Retina (tissue), 1 donor: ENCODE measurements at regions not wholly inside any gene's neighbourhood (a gene's known extent, or its start where the extent isn't known, plus 50 kb on each side); places are given as distances from the start of the nearest gene placed in this dataset.

ENCODE experiments used
- DNase-seq: peaks from one replicate; pipeline ENCODE4 v3.0.0-alpha.2; 2016

DNA sequence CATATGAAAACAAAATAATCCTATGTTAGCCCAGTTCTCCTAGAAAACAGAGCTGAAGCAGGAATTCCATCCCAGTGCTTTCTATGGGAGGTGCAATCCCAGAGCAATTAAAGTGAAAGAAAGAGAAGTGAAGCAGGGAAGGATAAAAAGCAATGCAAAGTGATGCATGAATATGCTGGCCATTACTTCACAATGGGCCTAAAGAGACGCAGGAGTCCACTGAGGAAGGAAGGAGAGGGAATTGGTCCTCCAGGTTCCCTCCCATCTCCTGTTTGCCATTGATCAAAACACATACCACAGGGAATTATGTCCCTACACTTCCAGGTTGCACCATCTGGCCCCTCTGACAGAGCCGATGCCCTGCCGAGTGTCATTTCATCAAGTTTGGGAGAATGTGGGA, 392.2 kb upstream of the NFE2L3 start:
- no peak for DNase-seq

DNA sequence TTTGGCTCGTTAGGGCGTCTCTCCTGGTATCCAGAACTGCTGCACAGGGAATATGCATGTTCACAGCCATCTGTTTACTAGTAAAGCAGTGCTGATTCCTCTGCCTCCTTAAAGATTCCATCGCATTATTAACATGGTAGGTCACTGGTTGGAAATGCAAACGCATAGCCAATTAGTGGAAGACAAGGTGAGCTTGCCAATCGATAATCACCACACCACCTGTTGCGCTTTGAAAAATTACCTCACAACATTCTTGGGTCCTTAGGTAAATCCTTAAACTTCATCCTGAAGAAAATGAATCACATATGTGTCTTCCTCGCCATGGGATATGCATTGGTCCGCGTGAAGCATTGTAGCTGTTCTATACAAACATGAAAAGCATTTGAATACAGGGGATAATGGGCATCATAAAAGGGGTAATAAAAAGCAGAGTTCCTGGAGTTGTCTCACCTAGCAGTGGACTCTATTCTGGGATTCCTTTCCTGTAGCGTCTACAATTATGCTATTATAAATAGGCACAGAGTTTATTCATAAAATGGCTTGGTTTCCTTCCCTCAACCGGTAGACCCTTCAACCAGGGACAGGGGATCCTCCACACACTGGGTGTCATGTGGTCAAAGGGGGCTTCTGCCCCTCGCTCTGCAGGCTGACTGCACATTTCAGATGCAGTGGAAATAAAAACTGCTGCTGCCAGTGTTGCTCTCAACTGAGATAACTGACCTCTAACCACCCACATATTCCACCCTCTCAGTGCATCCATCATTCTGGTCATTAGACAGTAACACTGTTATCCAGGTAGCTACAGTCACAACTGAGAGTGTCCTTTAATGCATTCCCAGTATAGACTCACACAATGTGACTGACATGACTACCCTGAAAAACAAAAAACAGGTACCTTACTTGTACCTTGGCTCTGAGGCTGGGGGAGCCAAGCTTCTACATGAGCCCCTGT, 389.2 kb upstream of the NFE2L3 start:
- DNase-seq, result no peak

DNA sequence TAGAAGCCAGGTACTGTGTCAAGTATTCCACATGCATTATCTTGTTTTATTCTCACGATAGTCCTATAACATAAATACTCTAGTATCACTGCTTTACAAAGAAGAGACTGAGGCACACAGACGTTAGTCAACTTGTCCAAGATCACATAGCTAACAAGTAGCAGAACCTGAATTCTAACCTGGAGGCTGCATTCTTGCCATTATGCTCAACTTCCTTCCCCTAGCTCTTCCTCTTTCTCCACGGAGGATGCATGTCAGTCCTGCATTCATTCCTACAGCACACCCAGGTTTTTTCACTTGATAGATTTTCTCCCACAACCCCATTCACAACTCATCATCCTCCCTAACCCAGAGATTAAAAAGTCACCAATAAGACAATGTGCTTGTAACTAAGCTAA, 388.5 kb upstream of the NFE2L3 start:
- no peak for DNase-seq

DNA sequence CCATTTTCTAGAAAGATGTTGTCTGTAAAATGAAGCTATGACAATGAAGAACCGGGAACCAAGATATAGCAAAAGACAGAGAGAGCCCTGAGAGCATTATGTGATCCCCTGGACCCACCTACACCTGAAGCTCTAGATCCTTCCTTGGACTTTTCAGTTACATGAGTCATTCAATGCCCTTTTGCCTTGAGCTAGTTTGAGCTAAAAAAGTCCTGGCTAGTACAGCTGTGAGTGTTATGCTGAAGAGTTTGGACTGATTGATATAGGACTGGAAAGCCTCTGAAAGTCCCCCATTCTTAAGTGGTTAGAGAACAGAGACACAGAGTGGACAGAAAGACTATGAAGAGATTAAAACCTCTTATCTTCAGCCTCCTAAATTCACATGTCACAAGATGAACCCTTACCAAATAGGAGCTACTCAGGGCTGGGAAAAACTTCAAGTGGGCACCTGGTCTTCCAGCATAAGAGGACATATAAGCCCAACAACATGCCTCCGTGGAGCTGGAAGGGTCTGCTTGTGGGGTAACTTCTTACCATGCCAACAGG, 386.8 kb upstream of the NFE2L3 start:
- no peak for DNase-seq

DNA sequence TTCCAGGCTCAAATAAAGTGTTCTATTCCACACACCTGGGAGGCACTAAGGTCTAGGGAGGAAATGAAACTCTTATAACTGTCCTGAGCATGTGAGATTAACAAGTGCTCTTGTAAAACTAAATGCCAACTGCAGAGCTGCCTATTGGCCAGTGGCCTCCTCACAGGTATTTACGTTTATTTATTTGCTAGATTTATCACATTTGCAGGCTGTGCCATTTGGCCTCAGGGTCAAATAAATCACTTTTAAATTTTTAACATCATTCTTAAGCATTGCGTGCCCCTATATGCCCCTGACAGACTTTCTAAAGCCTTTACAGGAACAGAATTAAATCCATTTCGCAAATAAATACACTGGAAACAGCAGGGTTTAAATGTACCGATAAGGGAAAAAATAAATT, 381.8 kb upstream of the NFE2L3 start:
- no peak for DNase-seq

DNA sequence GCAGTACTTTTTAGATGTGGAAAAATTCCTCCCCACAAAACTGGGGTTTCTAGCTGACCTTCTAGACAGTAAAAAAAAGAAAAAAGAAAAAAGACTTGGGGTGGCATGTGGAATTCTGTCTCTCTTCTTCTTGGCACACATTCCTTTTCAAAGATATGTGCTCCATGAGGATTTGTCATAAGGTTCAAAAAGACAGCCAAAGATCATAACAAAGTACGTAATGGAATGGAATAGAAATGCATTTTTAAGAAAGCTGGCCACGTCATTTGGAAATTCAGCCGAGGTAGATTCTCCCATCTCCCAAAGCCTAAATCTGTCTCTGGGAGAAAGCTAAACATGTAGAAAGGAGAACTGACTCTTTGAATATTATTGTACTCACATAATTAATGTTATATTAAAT, 381.3 kb upstream of the NFE2L3 start:
- no peak for DNase-seq

DNA sequence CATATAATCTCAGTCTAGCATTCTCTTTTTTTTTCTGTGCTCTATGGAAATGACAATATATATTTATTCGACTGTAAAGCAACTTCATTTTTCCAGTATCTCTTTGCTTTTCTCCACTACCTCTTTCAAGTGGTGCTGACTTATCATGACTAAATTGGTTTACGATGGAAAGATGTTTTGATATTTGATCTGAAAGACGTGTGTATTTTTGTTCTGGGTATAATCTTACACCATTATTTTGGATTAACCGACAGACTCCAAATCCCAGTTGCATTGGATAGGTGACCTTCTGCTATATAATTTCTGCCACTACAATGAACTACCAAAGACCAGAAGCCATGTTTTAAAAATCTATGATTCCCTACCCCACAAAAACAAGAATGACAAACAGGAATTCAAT, 380.5 kb upstream of the NFE2L3 start:
- DNase-seq, result no peak

DNA sequence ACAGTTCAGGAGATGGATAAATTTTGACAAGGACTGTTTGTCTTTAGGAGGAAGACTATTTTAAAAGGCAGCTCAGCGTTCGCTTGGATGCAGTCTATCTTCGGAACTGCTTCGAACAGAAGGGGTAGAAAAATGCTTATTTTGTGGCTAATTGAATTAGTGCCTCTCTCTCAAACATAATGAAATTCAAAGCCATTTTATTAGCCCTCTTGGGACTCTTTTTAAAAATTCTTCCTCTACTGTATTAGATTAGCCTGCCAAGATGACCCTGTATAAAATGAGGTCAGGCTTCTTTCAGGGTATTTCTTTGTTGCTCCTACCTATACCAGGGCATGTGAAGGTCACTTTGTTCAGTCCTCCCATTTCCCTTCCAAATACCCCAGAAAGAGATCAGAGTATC, 379.2 kb upstream of the NFE2L3 start:
- no peak for DNase-seq

DNA sequence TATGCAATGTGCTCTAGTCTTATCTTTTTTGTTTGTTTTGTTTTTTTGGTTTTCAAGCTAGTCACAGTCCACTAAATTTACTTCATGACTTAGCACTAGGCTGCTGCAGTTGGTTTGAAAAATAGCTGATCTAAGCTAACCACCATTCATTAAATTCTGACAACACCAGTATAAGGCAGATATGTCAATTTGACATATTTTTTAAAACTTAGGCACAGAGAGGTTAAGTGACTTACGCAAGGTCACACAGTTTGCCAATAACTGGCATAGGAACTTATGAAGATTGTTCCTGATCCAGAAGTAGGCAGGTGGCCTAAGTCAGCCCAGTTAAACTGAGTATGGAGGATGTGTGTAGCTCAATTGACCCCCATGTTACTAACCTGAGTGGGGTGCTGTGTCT, 377.3 kb upstream of the NFE2L3 start:
- DNase-seq, result no peak

DNA sequence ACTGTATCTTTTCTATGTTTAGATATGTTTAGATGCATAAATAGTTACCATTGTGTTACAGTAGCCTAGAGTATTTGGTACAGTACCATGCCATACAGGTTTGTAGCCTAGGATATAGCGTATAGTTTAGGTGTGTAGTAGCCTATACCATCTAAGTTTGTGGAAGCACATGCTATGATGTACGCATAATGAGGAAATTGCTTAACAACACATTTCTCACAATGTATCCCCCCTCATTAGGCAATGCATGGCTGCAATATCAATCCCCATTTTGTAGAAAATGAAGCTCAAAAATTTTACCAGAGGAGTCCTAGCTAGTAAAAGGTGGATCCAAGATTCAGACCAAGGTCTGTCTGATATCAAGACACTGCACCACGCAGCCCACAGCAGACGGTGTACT, 376.4 kb upstream of the NFE2L3 start:
- DNase-seq, result no peak

DNA sequence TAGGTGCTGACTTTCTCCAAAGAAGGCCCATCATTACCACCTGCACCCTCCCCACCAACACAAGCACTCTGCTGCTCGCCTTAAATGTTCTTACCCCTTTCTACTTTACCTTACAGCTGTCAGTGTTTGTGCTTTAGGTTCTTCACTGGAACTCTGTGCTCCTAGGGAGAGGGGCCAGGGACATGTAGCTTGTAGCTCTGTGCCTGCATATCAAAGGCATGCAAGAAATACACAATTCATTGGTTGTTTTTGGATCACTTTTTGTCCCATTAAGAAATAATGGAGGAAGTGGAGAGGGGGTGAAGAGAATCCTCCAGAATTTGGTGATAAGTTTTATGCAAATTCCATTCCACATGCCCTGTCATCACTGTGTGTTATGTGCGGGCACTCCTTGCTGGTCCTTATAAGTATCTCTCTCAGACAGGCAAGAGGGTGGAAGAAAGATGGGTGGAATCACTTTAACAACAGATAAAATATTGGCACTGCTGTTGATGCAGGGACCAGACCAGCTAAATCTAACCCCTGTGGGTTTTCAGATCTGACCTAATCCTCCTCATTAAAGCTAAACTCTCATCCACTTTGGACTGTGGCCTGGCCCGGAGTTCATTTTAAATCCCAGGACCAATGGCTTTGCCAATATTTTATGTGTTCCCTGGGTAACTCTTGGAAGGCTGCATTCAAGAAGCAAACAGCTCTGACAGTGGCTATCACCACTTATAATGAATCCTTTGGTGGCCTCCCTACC, 375.8 kb upstream of the NFE2L3 start:
- DNase-seq, result no peak

DNA sequence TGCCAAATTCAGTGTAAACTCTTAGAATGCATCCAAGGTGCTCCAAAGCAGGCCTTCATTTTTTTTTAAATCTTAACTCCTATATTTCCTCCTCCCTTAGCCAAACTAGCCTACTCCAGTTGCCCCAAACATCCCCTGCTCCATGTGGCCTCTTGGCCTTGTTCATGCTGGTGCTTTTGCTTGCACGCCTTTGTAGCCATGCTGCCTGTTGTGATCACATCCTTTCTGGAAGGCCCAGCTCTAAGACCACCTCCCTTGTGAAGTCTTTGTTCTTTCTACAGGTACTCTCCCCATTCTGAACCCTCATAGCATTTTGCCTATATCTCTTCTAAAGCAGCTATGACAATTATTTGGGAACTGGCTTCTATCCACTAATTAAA, 375.3 kb upstream of the NFE2L3 start:
- DNase-seq, result no peak

DNA sequence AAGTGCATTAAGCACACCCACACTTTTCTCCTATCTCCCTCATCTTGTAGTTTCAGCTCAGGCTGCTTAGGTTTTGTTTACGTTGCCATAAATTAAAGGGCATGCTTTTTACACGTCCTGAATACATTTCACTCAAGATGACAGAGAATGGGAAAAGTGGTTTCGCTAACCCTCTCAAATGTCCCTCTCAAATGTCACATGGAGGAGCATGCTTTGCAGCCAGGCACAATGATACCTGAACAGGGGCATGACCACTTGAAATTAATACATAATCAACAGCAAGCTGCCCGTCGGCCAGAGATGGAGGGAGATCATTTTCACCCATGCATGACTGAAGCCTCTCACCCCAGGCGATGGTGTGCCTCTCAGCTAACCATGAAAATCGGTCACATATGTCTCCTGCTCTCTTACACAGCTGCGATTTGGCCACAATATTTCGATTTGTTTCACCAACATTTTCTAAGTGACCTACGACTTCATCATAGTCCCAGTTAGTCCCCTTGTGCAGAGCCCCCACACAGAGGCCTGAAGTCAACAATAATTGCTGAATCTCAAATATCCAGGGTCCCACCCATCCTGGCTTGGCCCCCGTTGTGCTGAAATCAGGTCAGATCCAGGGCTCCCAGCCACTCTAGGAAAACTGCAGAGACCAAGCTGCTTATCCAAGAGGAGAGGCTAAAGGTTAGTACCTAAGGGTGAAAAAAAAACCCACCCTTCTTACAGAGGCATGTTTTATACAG, 373.9 kb upstream of the NFE2L3 start:
- peak; percentile 52 for DNase-seq

DNA sequence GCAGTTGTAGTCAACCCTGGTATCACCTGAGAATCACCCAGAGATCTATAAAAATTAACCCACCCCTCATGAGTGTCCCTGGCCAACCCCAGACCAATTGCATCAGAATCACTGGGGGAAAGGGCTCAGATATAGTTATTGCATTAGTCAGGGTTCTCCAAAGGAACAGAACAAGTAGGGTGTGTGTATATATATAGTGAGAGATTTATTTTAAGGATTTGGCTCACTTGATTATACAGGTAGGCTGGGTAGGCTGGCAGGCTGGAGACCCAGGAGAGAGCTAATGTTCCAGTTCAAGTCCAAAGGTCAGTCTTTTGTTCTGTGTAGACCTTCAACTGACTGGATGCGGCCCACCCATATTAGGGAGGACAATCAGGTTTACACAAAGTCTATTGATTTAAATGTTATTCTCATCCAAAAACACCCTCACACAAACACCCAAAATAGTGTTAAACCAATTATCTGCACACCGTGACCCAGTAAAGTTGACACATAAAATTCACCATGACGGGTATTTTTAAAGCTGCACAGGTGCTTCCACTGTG, 372.9 kb upstream of the NFE2L3 start:
- no peak for DNase-seq

DNA sequence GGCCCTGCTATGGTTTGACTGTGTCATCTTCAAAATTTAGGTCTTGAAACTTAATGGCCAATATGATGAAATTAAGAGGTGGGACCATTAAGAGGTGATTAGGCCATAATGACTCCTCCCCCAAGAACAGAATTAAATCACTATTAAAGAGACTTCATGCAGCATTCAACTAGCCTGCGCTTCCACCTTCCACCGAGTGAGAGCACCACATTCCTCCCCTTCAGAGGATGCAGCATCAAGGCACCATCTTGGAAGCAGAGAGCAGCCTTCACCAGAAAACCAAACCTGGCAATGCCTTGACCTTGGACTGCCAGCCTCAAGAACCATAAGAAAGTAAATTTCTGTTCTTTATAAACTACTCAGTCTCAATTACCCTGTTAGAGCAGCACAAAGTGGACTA, 371.1 kb upstream of the NFE2L3 start:
- DNase-seq, result no peak

DNA sequence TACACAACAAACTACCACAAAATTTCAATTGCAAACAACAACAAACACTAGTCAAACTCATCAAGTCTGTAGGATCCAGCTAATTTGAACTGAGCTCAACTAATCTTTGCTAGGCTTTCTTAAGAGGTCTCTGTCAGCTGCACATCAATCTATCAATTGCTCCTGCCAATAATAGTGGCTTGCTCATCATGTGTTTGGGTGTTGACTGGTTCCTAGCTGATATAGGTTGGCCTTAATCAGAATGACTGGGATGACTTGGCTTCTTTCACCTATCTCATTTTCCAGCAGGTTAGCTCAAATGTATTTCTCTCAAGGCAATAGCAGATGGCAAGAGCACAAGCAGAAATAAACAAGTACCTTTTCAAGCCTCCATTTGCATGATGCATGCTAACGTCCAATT, 370.3 kb upstream of the NFE2L3 start:
- no peak for DNase-seq

DNA sequence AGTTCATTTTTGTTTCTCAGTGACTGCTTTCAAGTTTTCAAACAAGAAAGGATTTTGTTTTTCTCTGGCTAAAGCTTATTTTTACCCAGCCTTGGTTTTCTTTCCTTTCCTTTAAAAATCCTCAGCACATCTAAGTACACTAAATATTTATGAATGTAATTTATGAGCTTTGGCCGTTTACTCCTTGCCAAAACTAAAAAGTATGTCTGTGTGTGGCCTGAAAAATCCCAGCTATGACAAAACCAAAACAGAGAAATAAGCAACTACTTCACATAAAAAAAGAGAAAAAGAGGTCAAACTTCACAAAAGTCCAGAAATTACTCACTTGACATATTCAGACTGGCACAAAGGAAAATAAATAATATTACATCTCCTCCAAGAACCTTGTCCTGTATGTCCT, 365.1 kb upstream of the NFE2L3 start:
- DNase-seq, result no peak

DNA sequence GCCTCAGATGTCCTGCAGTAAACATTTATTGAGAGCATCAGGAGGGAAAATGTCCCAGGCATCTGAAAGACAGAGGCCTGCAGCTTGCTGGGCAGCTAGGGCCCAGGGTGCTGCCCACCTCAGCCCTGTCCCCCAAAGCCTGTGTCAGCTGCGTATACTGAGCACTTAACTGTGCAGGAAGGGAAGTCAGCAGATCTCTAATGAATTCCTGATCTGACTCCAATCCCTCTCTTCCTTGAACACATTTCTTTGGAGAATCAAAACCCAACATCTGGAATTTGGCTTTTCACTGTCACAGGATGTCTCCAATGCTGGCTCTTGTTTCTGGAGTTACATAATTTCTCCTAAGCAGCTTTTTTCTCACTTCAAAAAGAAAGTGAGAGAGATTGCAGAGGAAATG, 364.7 kb upstream of the NFE2L3 start:
- DNase-seq, result no peak

DNA sequence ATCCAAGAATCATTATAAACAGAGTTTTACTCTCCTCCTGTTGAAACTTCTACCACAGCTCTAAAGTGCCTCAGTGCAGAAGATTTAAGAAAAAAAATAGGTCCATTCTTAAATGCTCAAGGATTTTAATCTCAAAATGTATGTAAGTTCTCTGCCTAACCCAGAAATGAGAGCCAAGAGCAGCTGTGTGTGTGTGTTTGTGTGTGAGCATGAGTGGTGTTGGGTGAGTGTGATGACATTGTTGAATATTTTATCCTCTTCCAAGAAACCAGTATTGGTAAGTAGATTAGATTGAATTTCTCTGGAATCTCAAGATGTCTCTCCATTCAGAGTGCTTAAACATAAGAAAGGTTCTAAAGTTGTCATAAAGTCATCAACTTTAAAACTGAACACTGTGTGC, 363.6 kb upstream of the NFE2L3 start:
- no peak for DNase-seq

DNA sequence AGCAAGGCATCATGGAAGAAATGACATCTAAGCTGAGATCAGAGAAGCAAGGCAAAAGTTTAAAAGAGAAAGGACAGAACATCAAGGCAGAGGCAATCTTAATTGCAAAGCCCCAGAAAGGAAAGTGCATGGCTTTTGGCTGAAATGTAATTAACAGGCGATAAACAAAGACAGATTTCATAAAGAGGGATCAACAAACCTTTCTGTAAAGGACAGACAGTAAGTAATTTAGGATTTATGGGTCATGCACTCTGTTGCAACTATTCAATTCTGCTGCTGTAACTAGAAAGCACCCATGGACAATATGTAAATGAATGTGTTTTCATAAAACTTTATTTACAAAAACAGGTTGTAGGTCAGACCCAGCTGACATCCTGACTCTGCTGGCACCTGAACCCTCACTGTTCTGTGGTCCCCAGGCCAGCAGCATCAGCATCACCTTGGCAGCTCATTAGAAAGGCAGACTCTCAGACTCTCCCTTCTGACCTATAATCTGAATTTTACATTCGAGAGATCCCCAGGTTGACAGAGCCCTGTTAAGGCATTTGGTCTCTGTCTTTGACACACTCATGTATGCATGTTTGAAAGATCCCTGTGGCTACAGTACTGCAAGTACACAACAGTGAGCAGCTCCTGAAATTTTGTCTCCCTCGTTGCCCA, 362.9 kb upstream of the NFE2L3 start:
- no peak for DNase-seq

DNA sequence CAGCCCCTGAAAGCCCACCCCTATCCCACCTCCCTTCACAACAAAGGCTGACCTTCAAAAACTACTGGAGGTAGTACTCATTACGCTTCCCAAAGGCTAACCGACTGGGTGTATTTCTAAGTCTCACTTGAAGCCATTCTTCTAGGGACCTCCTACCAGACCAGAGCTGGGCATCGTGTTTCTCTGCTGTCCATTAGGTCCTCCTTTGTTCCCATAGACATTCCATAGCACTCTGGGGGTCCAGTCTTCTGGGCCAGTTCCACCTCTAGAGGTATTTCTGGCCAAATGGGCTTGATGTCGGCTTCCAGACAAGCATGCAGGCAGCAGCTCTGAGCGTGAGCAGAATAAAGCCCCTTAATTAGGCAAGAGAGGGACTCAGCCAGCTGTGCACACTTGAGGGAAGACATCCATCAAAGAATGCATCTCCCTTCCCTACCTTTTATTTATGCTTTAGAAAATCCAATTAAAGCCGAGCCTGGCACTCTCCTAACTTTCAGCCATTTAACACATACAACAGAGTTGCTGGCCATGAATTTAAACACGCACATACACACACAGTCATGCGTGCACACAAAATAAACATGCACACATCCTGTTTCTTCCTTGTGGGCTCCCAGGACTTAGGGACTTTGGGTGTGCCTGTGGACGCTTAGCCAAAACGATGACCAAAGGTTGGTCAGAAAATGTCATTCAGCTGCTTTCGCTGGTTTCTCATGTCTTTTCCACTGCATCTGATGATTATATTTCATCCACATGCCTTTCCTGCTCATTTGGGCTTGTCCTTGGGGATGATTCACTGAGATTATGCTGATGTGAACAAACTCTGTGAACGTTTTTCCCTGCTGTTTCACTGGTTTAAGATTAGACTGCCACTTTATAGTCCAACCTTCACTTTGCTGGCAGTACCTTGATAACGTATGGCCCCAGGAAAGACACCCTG, 362.0 kb upstream of the NFE2L3 start:
- peak; percentile 56 for DNase-seq
